Thyroid gland (tissue), 4 donors: ENCODE measurements at regions not wholly inside any gene's neighbourhood (a gene's known extent, or its start where the extent isn't known, plus 50 kb on each side); places are given as distances from the start of the nearest gene placed in this dataset.

ENCODE experiments used
- POLR2A ChIP-seq, 2 donors: fragments of 450-650 bp; IDR thresholded peaks; one replicate each; pipeline ENCODE4 v1.6.1; 2017; ENCODE audit warnings: antibody characterized with exemption in 2 of 2, mild to moderate bottlenecking in 2 of 2, moderate library complexity in 1 of 2
- TF ChIP-seq, protein P1 (sequence below), 6 experiments: fragments of 200-600 bp in 3 of 6; fragments of 450-650 bp in 3 of 6; sonication (generic) in 3 of 6; IDR thresholded peaks; one replicate each; pipeline ENCODE4 v1.5.1; 2016 to 2019; ENCODE audit warnings: antibody characterized with exemption in 6 of 6, mild to moderate bottlenecking in 2 of 6, inconsistent platforms in 1 of 6, moderate library complexity in 1 of 6

- TF ChIP-seq POLR2A (IDR thresholded peaks at IDR 0.05): no peak
- TF ChIP-seq, protein P1, sequence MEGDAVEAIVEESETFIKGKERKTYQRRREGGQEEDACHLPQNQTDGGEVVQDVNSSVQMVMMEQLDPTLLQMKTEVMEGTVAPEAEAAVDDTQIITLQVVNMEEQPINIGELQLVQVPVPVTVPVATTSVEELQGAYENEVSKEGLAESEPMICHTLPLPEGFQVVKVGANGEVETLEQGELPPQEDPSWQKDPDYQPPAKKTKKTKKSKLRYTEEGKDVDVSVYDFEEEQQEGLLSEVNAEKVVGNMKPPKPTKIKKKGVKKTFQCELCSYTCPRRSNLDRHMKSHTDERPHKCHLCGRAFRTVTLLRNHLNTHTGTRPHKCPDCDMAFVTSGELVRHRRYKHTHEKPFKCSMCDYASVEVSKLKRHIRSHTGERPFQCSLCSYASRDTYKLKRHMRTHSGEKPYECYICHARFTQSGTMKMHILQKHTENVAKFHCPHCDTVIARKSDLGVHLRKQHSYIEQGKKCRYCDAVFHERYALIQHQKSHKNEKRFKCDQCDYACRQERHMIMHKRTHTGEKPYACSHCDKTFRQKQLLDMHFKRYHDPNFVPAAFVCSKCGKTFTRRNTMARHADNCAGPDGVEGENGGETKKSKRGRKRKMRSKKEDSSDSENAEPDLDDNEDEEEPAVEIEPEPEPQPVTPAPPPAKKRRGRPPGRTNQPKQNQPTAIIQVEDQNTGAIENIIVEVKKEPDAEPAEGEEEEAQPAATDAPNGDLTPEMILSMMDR (IDR thresholded peaks at IDR 0.05): no peak
Measured at GRCh38 chr18:8463791-8464190, 145.4 kb upstream of the RAB12 start.
